ENCODE measurements at regions not wholly inside any gene's neighbourhood (a gene's known extent, or its start where the extent isn't known, plus 50 kb on each side); places are given as distances from the start of the nearest gene placed in this dataset.

- intact Hi-C loops (cut with DNase I) = no loop called here
- 85 to 95% (median 93%) methylated on average over 4 of the region's 4 CpGs for WGBS, 4 donors
- no peaks in the 10 kb centered on the region for H3K4me1 ChIP-seq (replicated peaks in 1 of 2)
These were observed 136.5 kb downstream of the MTRR start for GRCh38 chr5:8005416-8005815.

GRCh38 chr5:8012131-8012977, 143.4 kb downstream of the MTRR start:
- no peak for TF ChIP-seq POLR2A (IDR thresholded peaks at IDR 0.05)
- TF ChIP-seq CTCF (IDR thresholded peaks at IDR 0.05) = no peak
- Histone ChIP-seq H3K36me3 (replicated peaks in 1 of 2) (no peaks in the 10 kb centered on the region), H3K4me1 (replicated peaks in 1 of 2) (no peaks in the 10 kb centered on the region), H3K9me3 (replicated peaks in 1 of 3) (no peaks in the 10 kb centered on the region), H3K27me3 (no peaks in the 10 kb centered on the region), H3K4me3 (no peak overlapping the region), H3K27ac (no peak overlapping the region)
- WGBS, 4 donors = 68 to 72% (median 71%) methylated on average over 9 of the region's 9 CpGs
- no peak for DNase-seq
- intact Hi-C loops (cut with DNase I) = no loop called here

More at GRCh38 chr5:8005416-8005815, 136.5 kb downstream of the MTRR start:
- Histone ChIP-seq H3K27me3 (no peaks in the 10 kb centered on the region), H3K36me3 (replicated peaks in 1 of 2) (no peaks in the 10 kb centered on the region), H3K9me3 (replicated peaks in 1 of 3) (no peaks in the 10 kb centered on the region), H3K27ac (no peak overlapping the region), H3K4me3 (no peak overlapping the region)
- TF ChIP-seq POLR2A (IDR thresholded peaks at IDR 0.05) (no peak), CTCF (IDR thresholded peaks at IDR 0.05) (no peak)
- DNase-seq = no peak

- no peak for DNase-seq
- Histone ChIP-seq H3K4me1 (replicated peaks in 1 of 2) (no peaks in the 10 kb centered on the region), H3K9me3 (replicated peaks in 1 of 3) (no peaks in the 10 kb centered on the region), H3K27ac (no peak overlapping the region), H3K36me3 (replicated peaks in 1 of 2) (no peaks in the 10 kb centered on the region), H3K27me3 (no peaks in the 10 kb centered on the region), H3K4me3 (no peak overlapping the region)
- intact Hi-C loops (cut with DNase I) = no loop called here
- WGBS, 4 donors = 49 to 60% (median 53%) methylated on average over 7 of the region's 7 CpGs
- TF ChIP-seq CTCF (IDR thresholded peaks at IDR 0.05) (no peak), POLR2A (IDR thresholded peaks at IDR 0.05) (no peak)
These were observed 145.2 kb downstream of the MTRR start for GRCh38 chr5:8013948-8014710.

GRCh38 chr5:8019719-8020218, 150.8 kb downstream of the MTRR start:
- Histone ChIP-seq H3K27ac (no peak overlapping the region), H3K36me3 (replicated peaks in 1 of 2) (no peaks in the 10 kb centered on the region), H3K4me1 (replicated peaks in 1 of 2) (no peaks in the 10 kb centered on the region), H3K4me3 (no peak overlapping the region), H3K27me3 (no peaks in the 10 kb centered on the region), H3K9me3 (replicated peaks in 1 of 3) (no peaks in the 10 kb centered on the region)
- 38 to 56% (median 51%) methylated on average over 5 of the region's 5 CpGs for WGBS, 4 donors
- intact Hi-C loops (cut with DNase I) = no loop called here
- DNase-seq = no peak
- TF ChIP-seq POLR2A (IDR thresholded peaks at IDR 0.05) = no peak
- no peak for TF ChIP-seq CTCF (IDR thresholded peaks at IDR 0.05)
